H1 (cell line): ENCODE measurements at regions not wholly inside any gene's neighbourhood (a gene's known extent, or its start where the extent isn't known, plus 50 kb on each side); places are given as distances from the start of the nearest gene placed in this dataset.

Experiments used
- CREB1 ChIP-seq: IDR thresholded peaks from 2 replicates; pipeline ENCODE4 v1.6.1; 2012; ENCODE audit warnings: inconsistent platforms
- EP300 ChIP-seq, 2 experiments: IDR thresholded peaks; 1 replicate in 1 of 2; 2 replicates in 1 of 2; pipeline ENCODE4 v1.6.1; 2011 to 2012; ENCODE audit warnings: low read depth in 2 of 2, low read length in 2 of 2, mild to moderate bottlenecking in 2 of 2, borderline replicate concordance in 1 of 2, inconsistent platforms in 1 of 2, moderate library complexity in 1 of 2
- RNF2 ChIP-seq: fragments of 200-900, 300-1000 bp; sonication (generic); IDR thresholded peaks from 2 replicates; pipeline ENCODE4 v1.7.1; 2016; ENCODE audit warnings: borderline replicate concordance, low read depth, mild to moderate bottlenecking, antibody characterized with exemption, low read length; ENCODE audit not compliant: poor library complexity, severe bottlenecking; ENCODE audit errors: missing control alignments

DNA sequence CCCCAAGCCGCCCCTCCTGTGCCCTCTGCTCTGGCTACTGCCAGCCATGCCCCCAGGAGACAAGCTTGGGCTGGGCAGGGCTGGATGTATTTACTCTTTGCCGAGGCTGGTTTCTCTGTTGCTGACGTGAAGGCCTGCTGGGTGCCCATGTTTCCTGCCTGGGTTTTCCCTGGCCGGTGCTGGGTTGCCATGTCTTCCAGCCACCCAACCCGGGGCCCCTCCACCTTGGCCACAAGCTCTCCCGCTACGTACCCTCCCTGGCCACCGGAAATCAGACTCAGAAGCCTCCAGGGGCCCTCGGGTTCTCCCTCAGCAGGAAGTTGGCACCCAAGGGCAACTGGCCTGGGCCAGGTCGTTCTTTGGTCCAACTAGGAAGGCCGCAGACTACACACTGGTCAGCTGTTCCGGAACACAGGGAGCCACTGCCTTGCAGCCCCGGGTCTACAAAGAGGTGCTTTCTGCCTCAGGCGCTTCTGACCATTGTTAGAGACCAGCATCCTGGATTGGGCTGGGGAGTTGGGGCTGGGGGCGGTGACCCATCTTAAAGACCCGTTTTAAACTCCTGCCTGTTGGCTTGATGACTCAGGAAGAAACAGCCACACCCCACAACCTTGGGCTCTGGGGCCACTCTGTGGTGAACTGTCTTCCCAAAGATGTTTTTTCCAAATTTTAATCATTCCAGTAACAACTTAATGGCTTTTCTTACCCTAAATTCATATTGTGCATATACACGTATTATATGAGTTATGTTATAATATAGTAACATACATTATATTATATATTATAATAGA, 71.2 kb upstream of the RUNX3 start (continued):
- no peak for TF ChIP-seq RNF2
- TF ChIP-seq CREB1: no peak
- TF ChIP-seq EP300 (IDR thresholded peaks at IDR 0.05; ENCODE audit: borderline replicate concordance in 1 of 2, low read depth in 2 of 2, low read length in 2 of 2): no peak
- TF ChIP-seq, all 59 proteins: peak for 0
